ENCODE measurements at regions not wholly inside any gene's neighbourhood (a gene's known extent, or its start where the extent isn't known, plus 50 kb on each side); places are given as distances from the start of the nearest gene placed in this dataset.

GRCh38 chr2:147483911-147484310 is 360.9 kb upstream of the ACVR2A start:
- 36% methylated on average over 2 of the region's 3 CpGs for WGBS (ENCODE audit: insufficient coverage)
- no peaks in the 10 kb centered on the region for H3K9me3 ChIP-seq (ENCODE audit: control insufficient read depth, insufficient read depth, low read length)
- H3K27ac ChIP-seq (ENCODE audit: low read depth, low read length): no peak overlapping the region
- no peaks in the 10 kb centered on the region for H3K4me1 ChIP-seq (ENCODE audit: control insufficient read depth, insufficient read depth, low read length)
- H3K4me3 ChIP-seq (ENCODE audit: low read depth, low read length): no peak overlapping the region
- peak in 2 of 6 donors; percentile 20 to 28 for DNase-seq (ENCODE audit: low read depth in 4 of 6, low spot score in 6 of 6)
- no peaks in the 10 kb centered on the region for H3K36me3 ChIP-seq (ENCODE audit: control insufficient read depth, insufficient read depth, low read length)
- H3K27me3 ChIP-seq (ENCODE audit: control insufficient read depth, insufficient read depth, low read length): no peaks in the 10 kb centered on the region

GRCh38 chr2:147482916-147483669 is 361.7 kb upstream of the ACVR2A start:
- no peaks in the 10 kb centered on the region for H3K9me3 ChIP-seq (ENCODE audit: control insufficient read depth, insufficient read depth, low read length)
- H3K27ac ChIP-seq (ENCODE audit: low read depth, low read length): no peak overlapping the region
- WGBS (ENCODE audit: insufficient coverage): 71% methylated on average over 2 of the region's 3 CpGs
- peak in 1 of 6 donors; percentile 23 for DNase-seq (ENCODE audit: low read depth in 4 of 6, low spot score in 6 of 6)
- no peak overlapping the region for H3K4me3 ChIP-seq (ENCODE audit: low read depth, low read length)
- no peaks in the 10 kb centered on the region for H3K4me1 ChIP-seq (ENCODE audit: control insufficient read depth, insufficient read depth, low read length)
- H3K36me3 ChIP-seq (ENCODE audit: control insufficient read depth, insufficient read depth, low read length): no peaks in the 10 kb centered on the region
- no peaks in the 10 kb centered on the region for H3K27me3 ChIP-seq (ENCODE audit: control insufficient read depth, insufficient read depth, low read length)

GRCh38 chr2:147482111-147482895 is 362.5 kb upstream of the ACVR2A start:
- H3K9me3 ChIP-seq (ENCODE audit: control insufficient read depth, insufficient read depth, low read length): no peaks in the 10 kb centered on the region
- no peak for DNase-seq (ENCODE audit: low read depth in 4 of 6, low spot score in 6 of 6)
- WGBS (ENCODE audit: insufficient coverage): 71% methylated on average over 6 of the region's 6 CpGs
- no peaks in the 10 kb centered on the region for H3K36me3 ChIP-seq (ENCODE audit: control insufficient read depth, insufficient read depth, low read length)
- H3K27me3 ChIP-seq (ENCODE audit: control insufficient read depth, insufficient read depth, low read length): no peaks in the 10 kb centered on the region
- no peak overlapping the region for H3K27ac ChIP-seq (ENCODE audit: low read depth, low read length)
- H3K4me1 ChIP-seq (ENCODE audit: control insufficient read depth, insufficient read depth, low read length): no peaks in the 10 kb centered on the region
- no peak overlapping the region for H3K4me3 ChIP-seq (ENCODE audit: low read depth, low read length)

- DNase-seq (ENCODE audit: low read depth in 4 of 6, low spot score in 6 of 6): no peak
- H3K9me3 ChIP-seq (ENCODE audit: control insufficient read depth, insufficient read depth, low read length): no peaks in the 10 kb centered on the region
- no peak overlapping the region for H3K27ac ChIP-seq (ENCODE audit: low read depth, low read length)
- 62% methylated on average over 4 of the region's 4 CpGs for WGBS (ENCODE audit: insufficient coverage)
- H3K27me3 ChIP-seq (ENCODE audit: control insufficient read depth, insufficient read depth, low read length): no peaks in the 10 kb centered on the region
- no peak overlapping the region for H3K4me3 ChIP-seq (ENCODE audit: low read depth, low read length)
- no peaks in the 10 kb centered on the region for H3K36me3 ChIP-seq (ENCODE audit: control insufficient read depth, insufficient read depth, low read length)
- no peaks in the 10 kb centered on the region for H3K4me1 ChIP-seq (ENCODE audit: control insufficient read depth, insufficient read depth, low read length)
Measured at GRCh38 chr2:147479358-147479757, 365.5 kb upstream of the ACVR2A start.

- no peaks in the 10 kb centered on the region for H3K27me3 ChIP-seq (ENCODE audit: control insufficient read depth, insufficient read depth, low read length)
- no peak overlapping the region for H3K27ac ChIP-seq (ENCODE audit: low read depth, low read length)
- H3K9me3 ChIP-seq (ENCODE audit: control insufficient read depth, insufficient read depth, low read length): no peaks in the 10 kb centered on the region
- no peaks in the 10 kb centered on the region for H3K4me1 ChIP-seq (ENCODE audit: control insufficient read depth, insufficient read depth, low read length)
- H3K4me3 ChIP-seq (ENCODE audit: low read depth, low read length): no peak overlapping the region
- no peaks in the 10 kb centered on the region for H3K36me3 ChIP-seq (ENCODE audit: control insufficient read depth, insufficient read depth, low read length)
- no peak for DNase-seq (ENCODE audit: low read depth in 4 of 6, low spot score in 6 of 6)
Measured at GRCh38 chr2:147473075-147473474, 371.8 kb upstream of the ACVR2A start.

GRCh38 chr2:147471126-147471525 is 373.7 kb upstream of the ACVR2A start:
- Histone ChIP-seq H3K27ac (ENCODE audit: low read depth, low read length) (no peak overlapping the region), H3K4me1 (ENCODE audit: control insufficient read depth, insufficient read depth, low read length) (no peaks in the 10 kb centered on the region), H3K9me3 (ENCODE audit: control insufficient read depth, insufficient read depth, low read length) (no peaks in the 10 kb centered on the region), H3K27me3 (ENCODE audit: control insufficient read depth, insufficient read depth, low read length) (no peaks in the 10 kb centered on the region), H3K4me3 (ENCODE audit: low read depth, low read length) (no peak overlapping the region), H3K36me3 (ENCODE audit: control insufficient read depth, insufficient read depth, low read length) (no peaks in the 10 kb centered on the region)
- no peak for DNase-seq (ENCODE audit: low read depth in 4 of 6, low spot score in 6 of 6)
- WGBS (ENCODE audit: insufficient coverage): 92% methylated on average over 1 of the region's 1 CpG

- H3K9me3 ChIP-seq (ENCODE audit: control insufficient read depth, insufficient read depth, low read length): no peaks in the 10 kb centered on the region
- H3K27ac ChIP-seq (ENCODE audit: low read depth, low read length): no peak overlapping the region
- DNase-seq (ENCODE audit: low read depth in 4 of 6, low spot score in 6 of 6): peak in 2 of 6 donors; percentile 50 to 85
- no peaks in the 10 kb centered on the region for H3K27me3 ChIP-seq (ENCODE audit: control insufficient read depth, insufficient read depth, low read length)
- H3K36me3 ChIP-seq (ENCODE audit: control insufficient read depth, insufficient read depth, low read length): no peaks in the 10 kb centered on the region
- no peak overlapping the region for H3K4me3 ChIP-seq (ENCODE audit: low read depth, low read length)
- WGBS (ENCODE audit: insufficient coverage): no CpG with 5 or more reads among the region's 2 CpGs
- no peaks in the 10 kb centered on the region for H3K4me1 ChIP-seq (ENCODE audit: control insufficient read depth, insufficient read depth, low read length)
Measured at GRCh38 chr2:147469471-147469870, 375.4 kb upstream of the ACVR2A start.

- WGBS (ENCODE audit: insufficient coverage): 66% methylated on average over 2 of the region's 5 CpGs
- no peaks in the 10 kb centered on the region for H3K36me3 ChIP-seq (ENCODE audit: control insufficient read depth, insufficient read depth, low read length)
- no peaks in the 10 kb centered on the region for H3K27me3 ChIP-seq (ENCODE audit: control insufficient read depth, insufficient read depth, low read length)
- H3K27ac ChIP-seq (ENCODE audit: low read depth, low read length): no peak overlapping the region
- no peaks in the 10 kb centered on the region for H3K4me1 ChIP-seq (ENCODE audit: control insufficient read depth, insufficient read depth, low read length)
- H3K9me3 ChIP-seq (ENCODE audit: control insufficient read depth, insufficient read depth, low read length): no peaks in the 10 kb centered on the region
- DNase-seq (ENCODE audit: low read depth in 4 of 6, low spot score in 6 of 6): no peak
- H3K4me3 ChIP-seq (ENCODE audit: low read depth, low read length): no peak overlapping the region
Measured at GRCh38 chr2:147468963-147469362, 375.9 kb upstream of the ACVR2A start.

- Histone ChIP-seq H3K36me3 (ENCODE audit: control insufficient read depth, insufficient read depth, low read length) (no peaks in the 10 kb centered on the region), H3K27ac (ENCODE audit: low read depth, low read length) (no peak overlapping the region), H3K4me1 (ENCODE audit: control insufficient read depth, insufficient read depth, low read length) (no peaks in the 10 kb centered on the region), H3K27me3 (ENCODE audit: control insufficient read depth, insufficient read depth, low read length) (no peaks in the 10 kb centered on the region), H3K4me3 (ENCODE audit: low read depth, low read length) (no peak overlapping the region), H3K9me3 (ENCODE audit: control insufficient read depth, insufficient read depth, low read length) (no peaks in the 10 kb centered on the region)
- WGBS (ENCODE audit: insufficient coverage): no CpG with 5 or more reads among the region's 3 CpGs
- no peak for DNase-seq (ENCODE audit: low read depth in 4 of 6, low spot score in 6 of 6)
Measured at GRCh38 chr2:147468349-147468748, 376.5 kb upstream of the ACVR2A start.

GRCh38 chr2:147467441-147467840 is 377.4 kb upstream of the ACVR2A start:
- Histone ChIP-seq H3K27me3 (ENCODE audit: control insufficient read depth, insufficient read depth, low read length) (no peaks in the 10 kb centered on the region), H3K36me3 (ENCODE audit: control insufficient read depth, insufficient read depth, low read length) (no peaks in the 10 kb centered on the region), H3K4me3 (ENCODE audit: low read depth, low read length) (no peak overlapping the region), H3K9me3 (ENCODE audit: control insufficient read depth, insufficient read depth, low read length) (no peaks in the 10 kb centered on the region), H3K27ac (ENCODE audit: low read depth, low read length) (no peak overlapping the region), H3K4me1 (ENCODE audit: control insufficient read depth, insufficient read depth, low read length) (no peaks in the 10 kb centered on the region)
- no peak for DNase-seq (ENCODE audit: low read depth in 4 of 6, low spot score in 6 of 6)
- WGBS (ENCODE audit: insufficient coverage): no CpG with 5 or more reads among the region's 1 CpG
